HepG2 (cell line): ENCODE measurements at regions not wholly inside any gene's neighbourhood (a gene's known extent, or its start where the extent isn't known, plus 50 kb on each side); places are given as distances from the start of the nearest gene placed in this dataset.

Experiments used
- ATAC-seq: fragments of 200-7000 bp; cut with Tn5 transposase; 3 replicates; pipeline ENCODE4 v1.9.1; 2020; ENCODE audit warnings: mild to moderate bottlenecking, moderate library complexity
- BruUV-seq: library from RNA; stranded (reverse); fragments of 400-500 nt; replicated peaks from 2 replicates; lab custom pipeline; 2021; lab: Mats Ljungman, UMichigan
- CTCF ChIA-PET: fragments of 300-600 bp; formaldehyde crosslinking; extraction: SDS; loops from one replicate; lab custom pipeline; 2021; ENCODE audit warnings: low total read pairs, inconsistent platforms, low intra/inter-chr PET ratio; lab: Yijun Ruan, JAX
- POLR2A ChIA-PET: fragments of 350-600 bp; sonication (Branson Sonifier 250); formaldehyde crosslinking; loops from one replicate; lab custom pipeline; 2020; ENCODE audit warnings: antibody characterized with exemption, inconsistent platforms; lab: Yijun Ruan, JAX
- DNase-seq: peaks from one replicate; pipeline ENCODE4 v3.0.0-alpha.2; 2015; ENCODE audit warnings: low spot score
- FAIRE-seq: peaks from 3 replicates; lab custom pipeline; 2011; peaks lifted over from hg19 to GRCh38; lab: Jason Lieb, UNC
- H2AFZ ChIP-seq: one replicate; pipeline ENCODE4 v1.6.1; 2011; ENCODE audit warnings: low read length, inconsistent platforms
- H3K27ac ChIP-seq: fragments of 300-600 bp; 3 replicates; pipeline ENCODE4 v1.8.0; 2011; ENCODE audit warnings: mixed run types, mild to moderate bottlenecking, mixed read lengths, low read length, inconsistent platforms; ENCODE audit not compliant: insufficient read depth; ENCODE audit errors: extremely low read length
- H3K27me3 ChIP-seq, 2 experiments: fragments of 200-600 bp in 1 of 2; 2 replicates in 1 of 2; 3 replicates in 1 of 2; pipeline versions ENCODE4 v1.6.0 to v1.8.0; 2011; ENCODE audit warnings: low read length in 2 of 2, mild to moderate bottlenecking in 2 of 2, moderate library complexity in 2 of 2, inconsistent platforms in 1 of 2; ENCODE audit not compliant: insufficient read depth in 2 of 2, control insufficient read depth in 1 of 2
- H3K36me3 ChIP-seq, 2 experiments: fragments of 200-600 bp in 1 of 2; replicated peaks in 1 of 2; 2 replicates in 1 of 2; 3 replicates in 1 of 2; pipeline versions ENCODE4 v1.5.1 to v1.8.0; 2011; ENCODE audit warnings: low read length in 2 of 2, inconsistent platforms in 1 of 2; ENCODE audit not compliant: insufficient read depth in 2 of 2, control insufficient read depth in 1 of 2
- H3K4me1 ChIP-seq: 2 replicates; pipeline ENCODE4 v1.5.1; 2012; ENCODE audit warnings: low read length, inconsistent platforms; ENCODE audit not compliant: insufficient read depth
- H3K4me2 ChIP-seq: 2 replicates; pipeline ENCODE4 v1.6.0; 2011; ENCODE audit warnings: low read depth, low read length, inconsistent platforms
- H3K4me3 ChIP-seq, 3 experiments: fragments of 200-600 bp in 1 of 3; sonication (generic), shearing (Covaris generic) in 1 of 3; replicated peaks in 1 of 3; 2 replicates each; pipeline ENCODE4 v1.5.1; 2011 to 2016; ENCODE audit warnings: low read length in 3 of 3, inconsistent platforms in 2 of 3, low read depth in 2 of 3, mild to moderate bottlenecking in 2 of 3, control low read depth in 1 of 3, mixed read lengths in 1 of 3; ENCODE audit not compliant: insufficient read depth in 1 of 3
- H3K79me2 ChIP-seq: one replicate; pipeline ENCODE4 v1.6.1; 2011; ENCODE audit warnings: low read length, inconsistent platforms; ENCODE audit not compliant: insufficient read depth
- H3K9ac ChIP-seq: 2 replicates; pipeline ENCODE4 v1.6.0; 2011; ENCODE audit warnings: mild to moderate bottlenecking, low read depth, low read length, inconsistent platforms; ENCODE audit not compliant: insufficient read depth
- H3K9me3 ChIP-seq: 2 replicates; pipeline ENCODE4 v1.5.1; 2012; ENCODE audit warnings: mild to moderate bottlenecking, low read length
- H4K20me1 ChIP-seq: 2 replicates; pipeline ENCODE4 v1.6.0; 2011; ENCODE audit warnings: inconsistent platforms, mild to moderate bottlenecking, low read length, moderate library complexity; ENCODE audit not compliant: insufficient read depth
- ESRRA ChIP-seq: sonication (generic); formaldehyde crosslinking; IDR thresholded peaks from 2 replicates; pipeline ENCODE4 v1.5.1; 2020; ENCODE audit warnings: mild to moderate bottlenecking, low read depth, missing genetic modification reagents
- GMEB2 ChIP-seq: IDR thresholded peaks from 2 replicates; pipeline ENCODE4 v1.6.1; 2016; ENCODE audit warnings: missing biosample characterization, missing genetic modification reagents, low read depth
- NFE2L1 ChIP-seq: sonication (generic); formaldehyde crosslinking; IDR thresholded peaks from 2 replicates; pipeline ENCODE4 v1.4.0; 2020; ENCODE audit warnings: missing genetic modification reagents, mild to moderate bottlenecking, borderline replicate concordance
- NFRKB ChIP-seq: fragments of 450-650 bp; IDR thresholded peaks from 2 replicates; pipeline ENCODE4 v1.6.1; 2017
- PHF5A ChIP-seq: IDR thresholded peaks from one replicate; pipeline ENCODE4 v1.6.1; 2018; ENCODE audit warnings: low read depth, missing genetic modification reagents; ENCODE audit not compliant: unreplicated experiment
- SOX5 ChIP-seq: IDR thresholded peaks from 2 replicates; pipeline ENCODE4 v1.6.1; 2016; ENCODE audit warnings: borderline replicate concordance
- ZNF234 ChIP-seq: sonication (generic); formaldehyde crosslinking; conservative IDR thresholded peaks from 2 replicates; pipeline ENCODE4 v1.5.1; 2020; ENCODE audit warnings: mild to moderate bottlenecking, missing genetic modification reagents
- ZNF496 ChIP-seq: sonication (generic); formaldehyde crosslinking; IDR thresholded peaks from 2 replicates; pipeline ENCODE4 v1.8.1; 2023; ENCODE audit warnings: mild to moderate bottlenecking, moderate library complexity, missing genetic modification reagents; ENCODE audit not compliant: insufficient replicate concordance
- ZNF510 ChIP-seq: sonication (generic); formaldehyde crosslinking; IDR thresholded peaks from 2 replicates; pipeline ENCODE4 v1.4.0; 2020; ENCODE audit warnings: low read depth, mild to moderate bottlenecking, missing genetic modification reagents
- ZNF609 ChIP-seq: sonication (generic); formaldehyde crosslinking; IDR thresholded peaks from 2 replicates; pipeline ENCODE4 v1.4.0; 2020; ENCODE audit warnings: mild to moderate bottlenecking, missing genetic modification reagents, borderline replicate concordance
- WGBS: methylation state at CpG from one replicate; pipeline ENCODE4 v1.1.6; 2017; ENCODE audit warnings: low lambda C conversion rate; 5-methylcytosine and 5-hydroxymethylcytosine counted together
- in situ Hi-C: cut with HindIII; loops from 2 replicates; pipeline ENCODE4 v1.10.0; 2017; ENCODE audit warnings: low pct_unique_long_range_greater_than_20kb; ENCODE audit not compliant: extremely low pct_ligation_motif_present
- intact Hi-C: fragments of 100-400 bp; cut with micrococcal nuclease; formaldehyde crosslinking; loops from one replicate; pipeline ENCODE4 v1.10.0; 2022; ENCODE audit not compliant: unreplicated experiment
- TF ChIP-seq, protein P1 (sequence below): sonication (generic); formaldehyde crosslinking; IDR thresholded peaks from 2 replicates; pipeline ENCODE4 v1.8.1; 2023; ENCODE audit warnings: mild to moderate bottlenecking, missing genetic modification reagents

- no peaks in the 10 kb centered on the region for H4K20me1 ChIP-seq
- BruUV-seq = no TSS peak
- ChIA-PET POLR2A (no interaction called here), CTCF (no interaction called here)
- 59% methylated on average over 4 of the region's 4 CpGs for WGBS
- DNase-seq = no peak
- TF ChIP-seq GMEB2 (CRISPR knock-in tag) = no peak
- H3K36me3 ChIP-seq = no peaks in the 10 kb centered on the region
- no peak overlapping the region for H3K4me3 ChIP-seq
- H3K9me3 ChIP-seq = no peaks in the 10 kb centered on the region
- ATAC-seq = no peak
- FAIRE-seq = no peak
- no peak overlapping the region for H3K27ac ChIP-seq
- H3K4me1 ChIP-seq = peaks cover 19% of the 10 kb centered on the region
- H2AFZ ChIP-seq = no peak overlapping the region
- H3K79me2 ChIP-seq = no peaks in the 10 kb centered on the region
- no peak overlapping the region for H3K4me2 ChIP-seq
- no peak overlapping the region for H3K9ac ChIP-seq
- in situ Hi-C loops (no loop called here), intact Hi-C loops (no loop called here)
- peaks cover 0 to 3% of the 10 kb centered on the region in 2 experiments; a peak in 2 of 5 replicates for H3K27me3 ChIP-seq
Measured at GRCh38 chr7:94303118-94303517, 91.6 kb upstream of the COL1A2 start.

- Histone ChIP-seq H3K27ac (no peak overlapping the region), H2AFZ (no peak overlapping the region), H4K20me1 (no peaks in the 10 kb centered on the region), H3K9me3 (no peaks in the 10 kb centered on the region), H3K79me2 (no peaks in the 10 kb centered on the region), H3K9ac (no peak overlapping the region), H3K4me2 (no peak overlapping the region), H3K36me3 (no peaks in the 10 kb centered on the region), H3K4me3 (no peak overlapping the region), H3K4me1 (peaks cover 19% of the 10 kb centered on the region), H3K27me3 (peaks cover 0 to 3% of the 10 kb centered on the region in 2 experiments; a peak in 2 of 5 replicates)
- in situ Hi-C loops = no loop called here
- ChIA-PET CTCF (no interaction called here), POLR2A (no interaction called here)
- BruUV-seq = no TSS peak
- FAIRE-seq (no peak), DNase-seq (no peak), ATAC-seq (no peak)
- WGBS = 35% methylated on average over 7 of the region's 7 CpGs
- intact Hi-C loops = no loop called here
- TF ChIP-seq SOX5 (no peak), ZNF609 (CRISPR knock-in tag) (no peak), PHF5A (CRISPR knock-in tag) (no peak), ESRRA (CRISPR knock-in tag) (no peak), NFE2L1 (CRISPR knock-in tag) (no peak), ZNF234 (CRISPR knock-in tag) (no peak), NFRKB (no peak), ZNF496 (CRISPR knock-in tag) (no peak), ZNF510 (CRISPR knock-in tag) (no peak)
- TF ChIP-seq, protein P1, sequence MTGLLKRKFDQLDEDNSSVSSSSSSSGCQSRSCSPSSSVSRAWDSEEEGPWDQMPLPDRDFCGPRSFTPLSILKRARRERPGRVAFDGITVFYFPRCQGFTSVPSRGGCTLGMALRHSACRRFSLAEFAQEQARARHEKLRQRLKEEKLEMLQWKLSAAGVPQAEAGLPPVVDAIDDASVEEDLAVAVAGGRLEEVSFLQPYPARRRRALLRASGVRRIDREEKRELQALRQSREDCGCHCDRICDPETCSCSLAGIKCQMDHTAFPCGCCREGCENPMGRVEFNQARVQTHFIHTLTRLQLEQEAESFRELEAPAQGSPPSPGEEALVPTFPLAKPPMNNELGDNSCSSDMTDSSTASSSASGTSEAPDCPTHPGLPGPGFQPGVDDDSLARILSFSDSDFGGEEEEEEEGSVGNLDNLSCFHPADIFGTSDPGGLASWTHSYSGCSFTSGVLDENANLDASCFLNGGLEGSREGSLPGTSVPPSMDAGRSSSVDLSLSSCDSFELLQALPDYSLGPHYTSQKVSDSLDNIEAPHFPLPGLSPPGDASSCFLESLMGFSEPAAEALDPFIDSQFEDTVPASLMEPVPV (CRISPR knock-in tag) = no peak
Measured at GRCh38 chr7:94303695-94304094, 91.0 kb upstream of the COL1A2 start.
